Loucy (cell line): ENCODE measurements at regions not wholly inside any gene's neighbourhood (a gene's known extent, or its start where the extent isn't known, plus 50 kb on each side); places are given as distances from the start of the nearest gene placed in this dataset.

Experiments used
- CTCF ChIP-seq: fragments of 200-600 bp; sonication (generic); conservative IDR thresholded peaks from 2 replicates; pipeline ENCODE4 v1.5.1; 2014; ENCODE audit warnings: mild to moderate bottlenecking, antibody characterized with exemption, low read length
- EZH2phosphoT487 ChIP-seq: fragments of 200-600 bp; IDR thresholded peaks from 2 replicates; pipeline ENCODE4 v1.6.1; 2018; ENCODE audit warnings: antibody characterized with exemption, mild to moderate bottlenecking, moderate library complexity, borderline replicate concordance

- TF ChIP-seq CTCF, result no peak
- TF ChIP-seq EZH2phosphoT487, result no peak
These were observed 148.0 kb upstream of the SLC14A2 start for GRCh38 chr18:45467293-45467692.
